BJ (cell line): ENCODE measurements at regions not wholly inside any gene's neighbourhood (a gene's known extent, or its start where the extent isn't known, plus 50 kb on each side); places are given as distances from the start of the nearest gene placed in this dataset.

Experiments
- CTCF ChIA-PET: fragments of 350-600 bp; formaldehyde crosslinking; extraction: SDS; loops from one replicate; lab custom pipeline; 2021; ENCODE audit warnings: antibody characterized with exemption, inconsistent platforms; lab: Yijun Ruan, JAX
- POLR2A ChIA-PET: fragments of 300-600 bp; sonication (Branson Sonifier 250); formaldehyde crosslinking; extraction: SDS; loops from one replicate; lab custom pipeline; 2021; ENCODE audit warnings: antibody characterized with exemption; lab: Charles Lee
- DNase-seq: peaks from one replicate; pipeline ENCODE4 v3.0.0-alpha.2; 2011; ENCODE audit warnings: low read depth
- H3K27me3 ChIP-seq: 2 replicates; pipeline ENCODE4 v1.6.0; 2011; ENCODE audit warnings: low read length; ENCODE audit not compliant: control insufficient read depth, insufficient read depth
- H3K36me3 ChIP-seq: 2 replicates; pipeline ENCODE4 v1.5.1; 2011; ENCODE audit warnings: low read length; ENCODE audit not compliant: control insufficient read depth, insufficient read depth
- H3K4me3 ChIP-seq: 2 replicates; pipeline ENCODE4 v1.5.1; 2011; ENCODE audit warnings: low read depth, mild to moderate bottlenecking, control low read depth, low read length
- CTCF ChIP-seq: IDR thresholded peaks from 2 replicates; pipeline ENCODE4 v1.5.1; 2011; ENCODE audit warnings: low read depth, mild to moderate bottlenecking, control low read depth, inconsistent platforms, low read length, moderate library complexity; ENCODE audit not compliant: insufficient read depth

GRCh38 chr11:69352715-69353319, 58.9 kb downstream of the MYEOV start:
- TF ChIP-seq CTCF, result no peak
- POLR2A ChIA-PET, result no interaction called here
- CTCF ChIA-PET, result interaction anchor here (0.6 to 1.2 kb wide), 3 partner anchors 13 to 289 kb away, joined by 3 read pairs; no protein-coding TSS in a partner anchor
- DNase-seq, result peak; percentile 82
- H3K4me3 ChIP-seq, result no peak overlapping the region
- no peaks in the 10 kb centered on the region for H3K27me3 ChIP-seq
- H3K36me3 ChIP-seq, result no peaks in the 10 kb centered on the region

GRCh38 chr11:69353696-69354544, 60.0 kb downstream of the MYEOV start:
- CTCF ChIA-PET, result interaction anchor here (0.6 to 1.2 kb wide), 2 partner anchors 12 to 222 kb away, joined by 3 read pairs; no protein-coding TSS in a partner anchor
- TF ChIP-seq CTCF, result no peak
- Histone ChIP-seq H3K27me3 (no peaks in the 10 kb centered on the region), H3K36me3 (no peaks in the 10 kb centered on the region), H3K4me3 (no peak overlapping the region)
- DNase-seq, result no peak
- POLR2A ChIA-PET, result no interaction called here

GRCh38 chr11:69354545-69354897, 60.6 kb downstream of the MYEOV start:
- no peak for TF ChIP-seq CTCF
- CTCF ChIA-PET, result interaction anchor here (0.6 kb wide), 1 partner anchor 222 kb away, joined by 3 read pairs; no protein-coding TSS in a partner anchor
- H3K4me3 ChIP-seq, result no peak overlapping the region
- H3K36me3 ChIP-seq, result no peaks in the 10 kb centered on the region
- no peaks in the 10 kb centered on the region for H3K27me3 ChIP-seq
- DNase-seq, result no peak
- POLR2A ChIA-PET, result no interaction called here

- TF ChIP-seq CTCF, result no peak
- POLR2A ChIA-PET, result no interaction called here
These were observed 61.5 kb downstream of the MYEOV start for GRCh38 chr11:69355346-69355940.

More at GRCh38 chr11:69355346-69355940, 61.5 kb downstream of the MYEOV start:
- no peak for DNase-seq
- CTCF ChIA-PET, result interaction anchor here (1.0 kb wide), 1 partner anchor 867 kb away, joined by 3 read pairs; no protein-coding TSS in a partner anchor
- H3K4me3 ChIP-seq, result no peak overlapping the region
- H3K36me3 ChIP-seq, result no peaks in the 10 kb centered on the region
- no peaks in the 10 kb centered on the region for H3K27me3 ChIP-seq
